GM23338 (cell line): ENCODE measurements at regions not wholly inside any gene's neighbourhood (a gene's known extent, or its start where the extent isn't known, plus 50 kb on each side); places are given as distances from the start of the nearest gene placed in this dataset.

Source experiments
- ATAC-seq: fragments of 200-7000 bp; cut with Tn5 transposase; 3 replicates; pipeline ENCODE4 v1.9.1; 2020
- DNase-seq: peaks from one replicate; pipeline ENCODE4 v3.0.0-alpha.2; 2015; ENCODE audit warnings: low spot score
- H2AFZ ChIP-seq: fragments of 200-600 bp; sonication (generic); 2 replicates; pipeline ENCODE4 v1.8.0; 2016; ENCODE audit warnings: antibody characterized with exemption, mild to moderate bottlenecking, moderate library complexity
- H3F3A ChIP-seq: fragments of 200-600 bp; sonication (generic); replicated peaks from 2 replicates; pipeline ENCODE4 v1.8.0; 2017; ENCODE audit warnings: antibody characterized with exemption, mixed run types, low read depth
- H3K27ac ChIP-seq: fragments of 200-600 bp; sonication (generic); 2 replicates; pipeline ENCODE4 v1.6.1; 2016; ENCODE audit warnings: low read depth
- H3K27me3 ChIP-seq: fragments of 200-600 bp; sonication (generic); 2 replicates; pipeline ENCODE4 v1.8.0; 2016; ENCODE audit warnings: mild to moderate bottlenecking, mixed run types, moderate library complexity; ENCODE audit not compliant: insufficient read depth
- H3K36me3 ChIP-seq: fragments of 200-600 bp; sonication (generic); 2 replicates; pipeline ENCODE4 v1.8.0; 2016; ENCODE audit warnings: mild to moderate bottlenecking; ENCODE audit not compliant: insufficient read depth
- H3K4me1 ChIP-seq: fragments of 200-600 bp; sonication (generic); 2 replicates; pipeline ENCODE4 v1.8.0; 2016; ENCODE audit warnings: mild to moderate bottlenecking, moderate library complexity; ENCODE audit not compliant: insufficient read depth
- H3K4me2 ChIP-seq: fragments of 200-600 bp; sonication (generic); 2 replicates; pipeline ENCODE4 v1.7.1; 2017; ENCODE audit warnings: mixed run types
- H3K4me3 ChIP-seq: fragments of 200-600 bp; sonication (generic); 2 replicates; pipeline ENCODE4 v1.6.1; 2016; ENCODE audit warnings: mixed run types
- H3K79me2 ChIP-seq: fragments of 200-600 bp; sonication (generic); replicated peaks from 2 replicates; pipeline ENCODE4 v1.8.0; 2017; ENCODE audit warnings: mild to moderate bottlenecking; ENCODE audit not compliant: insufficient read depth
- H3K9me2 ChIP-seq: fragments of 200-600 bp; sonication (generic); 2 replicates; pipeline ENCODE4 v1.8.0; 2017; ENCODE audit not compliant: insufficient read depth
- H4K20me1 ChIP-seq: fragments of 200-600 bp; sonication (generic); replicated peaks from 2 replicates; pipeline ENCODE4 v1.8.0; 2017; ENCODE audit warnings: mild to moderate bottlenecking; ENCODE audit not compliant: insufficient read depth
- H3K27ac Mint-ChIP-seq: 2 replicates; pipeline ENCODE4 v1.8.0; 2020; ENCODE audit warnings: inconsistent platforms, mild to moderate bottlenecking, moderate library complexity, mixed read lengths
- H3K27me3 Mint-ChIP-seq: 3 replicates; pipeline ENCODE4 v1.8.0; 2022; ENCODE audit warnings: low read depth, mild to moderate bottlenecking, moderate library complexity, mixed read lengths, inconsistent platforms; ENCODE audit not compliant: insufficient read depth, poor library complexity
- H3K36me3 Mint-ChIP-seq: 3 replicates; pipeline ENCODE4 v1.8.0; 2021; ENCODE audit warnings: low read depth, mild to moderate bottlenecking, inconsistent platforms, moderate library complexity, mixed read lengths
- H3K4me1 Mint-ChIP-seq: 3 replicates; pipeline ENCODE4 v1.8.0; 2020; ENCODE audit warnings: mild to moderate bottlenecking, inconsistent platforms, mixed read lengths
- H3K4me3 Mint-ChIP-seq: 3 replicates; pipeline ENCODE4 v1.8.0; 2021; ENCODE audit warnings: moderate library complexity, mild to moderate bottlenecking, inconsistent platforms, mixed read lengths
- H3K9me3 Mint-ChIP-seq: 3 replicates; pipeline ENCODE4 v1.8.0; 2020; ENCODE audit warnings: moderate library complexity, mild to moderate bottlenecking, inconsistent platforms, mixed read lengths
- JUNB ChIP-seq: IDR thresholded peaks from one replicate; pipeline ENCODE4 v1.6.1; 2016; ENCODE audit warnings: antibody characterized with exemption; ENCODE audit not compliant: unreplicated experiment
- NANOG ChIP-seq: IDR thresholded peaks from 2 replicates; pipeline ENCODE4 v1.6.1; 2016; ENCODE audit warnings: antibody characterized with exemption, borderline replicate concordance
- POLR2AphosphoS5 ChIP-seq: IDR thresholded peaks from 2 replicates; pipeline ENCODE4 v1.6.1; 2016; ENCODE audit warnings: antibody characterized with exemption, low read depth
- STAT1 ChIP-seq: IDR thresholded peaks from one replicate; pipeline ENCODE4 v1.6.1; 2016; ENCODE audit warnings: antibody characterized with exemption; ENCODE audit not compliant: unreplicated experiment
- ZNF114 ChIP-seq: fragments of 250-450 bp; sonication (Bioruptor Pico); IDR thresholded peaks from 2 replicates; pipeline ENCODE4 v1.5.0; 2020; ENCODE audit warnings: mild to moderate bottlenecking, moderate library complexity
- TF ChIP-seq, protein P1 (sequence below): IDR thresholded peaks from 2 replicates; pipeline ENCODE4 v1.6.1; 2016; ENCODE audit warnings: antibody characterized with exemption
- TF ChIP-seq, protein P2 (sequence below), 2 experiments: fragments of 200-600 bp in 1 of 2; sonication (generic) in 1 of 2; conservative IDR thresholded peaks; 2 replicates each; pipeline versions ENCODE4 v1.5.1 to v1.6.1; 2016 to 2017; ENCODE audit warnings: antibody characterized with exemption in 2 of 2, low read depth in 2 of 2, mild to moderate bottlenecking in 2 of 2, moderate library complexity in 1 of 2

DNA sequence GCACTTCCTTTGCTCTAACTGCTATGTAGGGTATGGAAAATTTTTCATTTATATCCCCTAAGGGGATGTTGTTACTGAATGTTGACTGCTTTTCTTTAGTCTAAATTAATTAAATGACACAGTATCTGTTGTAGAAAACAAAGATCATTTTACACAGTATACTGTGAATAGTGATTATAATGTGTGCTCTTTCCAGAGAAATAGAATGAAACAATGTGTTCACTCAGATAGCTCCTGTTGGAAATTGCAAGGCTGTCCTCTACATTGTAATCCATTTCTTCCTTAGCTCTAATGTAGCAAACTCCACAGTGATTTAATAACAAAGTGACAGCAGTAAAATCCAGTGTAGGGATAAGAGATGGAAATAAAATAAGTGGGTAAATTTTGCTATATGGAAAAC is 159.0 kb upstream of the VEPH1 start:
- Histone ChIP-seq H2AFZ (no peak overlapping the region), H3K79me2 (no peaks in the 10 kb centered on the region), H4K20me1 (no peaks in the 10 kb centered on the region), H3F3A (no peaks in the 10 kb centered on the region), H3K27me3 (no peaks in the 10 kb centered on the region), H3K4me1 (no peaks in the 10 kb centered on the region), H3K4me2 (no peak overlapping the region), H3K36me3 (no peaks in the 10 kb centered on the region), H3K4me3 (no peak overlapping the region), H3K9me2 (peaks cover 11% of the 10 kb centered on the region; the same call in 1 of the 2 replicates), H3K27ac (no peak overlapping the region)
- no peak for ATAC-seq
- TF ChIP-seq, protein P1, sequence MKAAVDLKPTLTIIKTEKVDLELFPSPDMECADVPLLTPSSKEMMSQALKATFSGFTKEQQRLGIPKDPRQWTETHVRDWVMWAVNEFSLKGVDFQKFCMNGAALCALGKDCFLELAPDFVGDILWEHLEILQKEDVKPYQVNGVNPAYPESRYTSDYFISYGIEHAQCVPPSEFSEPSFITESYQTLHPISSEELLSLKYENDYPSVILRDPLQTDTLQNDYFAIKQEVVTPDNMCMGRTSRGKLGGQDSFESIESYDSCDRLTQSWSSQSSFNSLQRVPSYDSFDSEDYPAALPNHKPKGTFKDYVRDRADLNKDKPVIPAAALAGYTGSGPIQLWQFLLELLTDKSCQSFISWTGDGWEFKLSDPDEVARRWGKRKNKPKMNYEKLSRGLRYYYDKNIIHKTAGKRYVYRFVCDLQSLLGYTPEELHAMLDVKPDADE, result no peak
- TF ChIP-seq ZNF114 (CRISPR knock-in tag) (no peak), JUNB (no peak), STAT1 (no peak)
- no peaks in the 10 kb centered on the region for H3K36me3 Mint-ChIP-seq
- H3K4me1 Mint-ChIP-seq, result peaks cover 5% of the 10 kb centered on the region; the same call in 2 of the 3 replicates
- H3K27me3 Mint-ChIP-seq, result peaks cover 2% of the 10 kb centered on the region
- no peaks in the 10 kb centered on the region for H3K9me3 Mint-ChIP-seq
- no peak overlapping the region for H3K4me3 Mint-ChIP-seq
- no peak overlapping the region for H3K27ac Mint-ChIP-seq
- DNase-seq, result no peak

DNA sequence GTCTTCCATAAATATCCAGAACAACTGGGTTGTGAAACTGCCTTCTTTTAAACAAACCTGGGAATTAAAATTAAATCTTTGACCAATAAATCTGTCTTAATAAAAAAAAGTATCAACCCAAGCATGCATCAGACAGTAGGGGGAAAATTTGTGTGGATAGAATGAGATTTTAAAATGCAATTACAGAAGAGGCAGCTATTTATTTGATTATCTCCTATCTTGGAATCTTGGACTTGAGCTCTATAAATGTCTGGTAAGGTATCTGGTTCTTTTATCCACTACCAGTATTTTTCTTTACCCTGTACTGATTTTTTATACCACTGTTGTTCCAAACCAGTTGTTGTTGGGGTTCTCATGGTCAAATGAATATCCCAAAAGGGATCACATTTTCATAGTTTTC is 157.6 kb upstream of the VEPH1 start:
- Mint-ChIP-seq H3K4me1 (peaks cover 5% of the 10 kb centered on the region; the same call in 1 of the 3 replicates), H3K9me3 (no peaks in the 10 kb centered on the region), H3K27me3 (no peaks in the 10 kb centered on the region), H3K4me3 (no peak overlapping the region), H3K36me3 (no peaks in the 10 kb centered on the region), H3K27ac (no peak overlapping the region)
- Histone ChIP-seq H3K4me1 (no peaks in the 10 kb centered on the region), H3K79me2 (no peaks in the 10 kb centered on the region), H3K4me3 (no peak overlapping the region), H3K9me2 (peaks cover 13% of the 10 kb centered on the region; the same call in 1 of the 2 replicates), H2AFZ (no peak overlapping the region), H3F3A (no peaks in the 10 kb centered on the region), H3K36me3 (no peaks in the 10 kb centered on the region), H3K27ac (no peak overlapping the region), H3K4me2 (no peak overlapping the region), H4K20me1 (no peaks in the 10 kb centered on the region), H3K27me3 (no peaks in the 10 kb centered on the region)
- DNase-seq (no peak), ATAC-seq (no peak)
- no peak for TF ChIP-seq STAT1
- TF ChIP-seq JUNB, result no peak
- no peak for TF ChIP-seq POLR2AphosphoS5
- no peak for TF ChIP-seq NANOG

DNA sequence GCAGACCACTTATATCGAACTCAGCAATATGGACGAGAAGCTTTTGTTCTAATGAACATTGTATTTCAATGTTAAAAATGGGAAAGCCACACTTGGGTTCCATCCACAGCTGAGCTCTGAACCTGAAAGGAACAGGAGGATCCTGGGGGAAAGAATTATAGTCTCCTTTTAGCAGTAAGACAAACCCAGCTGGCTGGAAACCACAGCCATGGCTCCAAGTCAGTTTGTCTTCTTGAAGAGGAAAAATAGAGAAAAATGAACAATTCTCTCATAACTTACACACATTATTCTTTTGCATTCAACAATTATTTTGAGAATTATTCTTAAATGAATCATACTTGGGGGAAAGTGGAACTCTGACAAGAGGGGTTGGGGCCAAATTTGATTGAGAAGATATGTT is 149.2 kb upstream of the VEPH1 start:
- H3K9me3 Mint-ChIP-seq, result no peaks in the 10 kb centered on the region
- 0 out of 2 replicates have a peak, but pooled peaks cover 3% of the 10 kb centered on the region for H3K9me2 ChIP-seq
- H4K20me1 ChIP-seq, result no peaks in the 10 kb centered on the region
- no peaks in the 10 kb centered on the region for H3K4me1 ChIP-seq
- no peaks in the 10 kb centered on the region for H3K27me3 ChIP-seq
- no peaks in the 10 kb centered on the region for H3K36me3 Mint-ChIP-seq
- H3K27me3 Mint-ChIP-seq, result no peaks in the 10 kb centered on the region
- H3K4me1 Mint-ChIP-seq, result peaks cover 2% of the 10 kb centered on the region; the same call in 1 of the 3 replicates
- no peak for ATAC-seq
- H3K4me3 Mint-ChIP-seq, result no peak overlapping the region
- H3K27ac Mint-ChIP-seq, result no peak overlapping the region
- H3K36me3 ChIP-seq, result no peaks in the 10 kb centered on the region
- H3K27ac ChIP-seq, result no peak overlapping the region
- H3K79me2 ChIP-seq, result no peaks in the 10 kb centered on the region
- no peak overlapping the region for H3K4me3 ChIP-seq
- H2AFZ ChIP-seq, result no peak overlapping the region
- no peak overlapping the region for H3K4me2 ChIP-seq
- no peaks in the 10 kb centered on the region for H3F3A ChIP-seq
- DNase-seq, result no peak
- no peak for TF ChIP-seq ZNF114 (CRISPR knock-in tag)
- TF ChIP-seq, protein P1, result no peak
- TF ChIP-seq, protein P2, sequence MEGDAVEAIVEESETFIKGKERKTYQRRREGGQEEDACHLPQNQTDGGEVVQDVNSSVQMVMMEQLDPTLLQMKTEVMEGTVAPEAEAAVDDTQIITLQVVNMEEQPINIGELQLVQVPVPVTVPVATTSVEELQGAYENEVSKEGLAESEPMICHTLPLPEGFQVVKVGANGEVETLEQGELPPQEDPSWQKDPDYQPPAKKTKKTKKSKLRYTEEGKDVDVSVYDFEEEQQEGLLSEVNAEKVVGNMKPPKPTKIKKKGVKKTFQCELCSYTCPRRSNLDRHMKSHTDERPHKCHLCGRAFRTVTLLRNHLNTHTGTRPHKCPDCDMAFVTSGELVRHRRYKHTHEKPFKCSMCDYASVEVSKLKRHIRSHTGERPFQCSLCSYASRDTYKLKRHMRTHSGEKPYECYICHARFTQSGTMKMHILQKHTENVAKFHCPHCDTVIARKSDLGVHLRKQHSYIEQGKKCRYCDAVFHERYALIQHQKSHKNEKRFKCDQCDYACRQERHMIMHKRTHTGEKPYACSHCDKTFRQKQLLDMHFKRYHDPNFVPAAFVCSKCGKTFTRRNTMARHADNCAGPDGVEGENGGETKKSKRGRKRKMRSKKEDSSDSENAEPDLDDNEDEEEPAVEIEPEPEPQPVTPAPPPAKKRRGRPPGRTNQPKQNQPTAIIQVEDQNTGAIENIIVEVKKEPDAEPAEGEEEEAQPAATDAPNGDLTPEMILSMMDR (conservative IDR thresholded peaks at IDR 0.05; ENCODE audit: low read depth in 2 of 2), result no peak
